ENCODE measurements at regions not wholly inside any gene's neighbourhood (a gene's known extent, or its start where the extent isn't known, plus 50 kb on each side); places are given as distances from the start of the nearest gene placed in this dataset.

GRCh38 chr2:80711915-80712314 lies 407.4 kb upstream of the LRRTM1 start:
- no peaks in the 10 kb centered on the region for H3K4me1 ChIP-seq
- FAIRE-seq: no peak
- POLR2A ChIA-PET: no interaction called here
- no peak overlapping the region for H3K4me2 ChIP-seq
- ATAC-seq: no peak
- TF ChIP-seq MAFK (IDR thresholded peaks at IDR 0.05; ENCODE audit: partially characterized antibody) (peak; percentile 93), EHF (CRISPR knock-in tag; IDR thresholded peaks at IDR 0.05) (no peak), CHD2 (IDR thresholded peaks at IDR 0.05; ENCODE audit: low read length, partially characterized antibody) (no peak), HDAC2 (IDR thresholded peaks at IDR 0.05) (no peak)
- H3K4me3 ChIP-seq: no peak overlapping the region
- CTCF ChIA-PET: no interaction called here
- peaks cover 5% of the 10 kb centered on the region; the same call in 2 of the 3 replicates for H3K9me3 ChIP-seq
- H3K27ac ChIP-seq: no peak overlapping the region
- no peak for DNase-seq (ENCODE audit: low read depth in 1 of 2, low spot score in 1 of 2)

DNA sequence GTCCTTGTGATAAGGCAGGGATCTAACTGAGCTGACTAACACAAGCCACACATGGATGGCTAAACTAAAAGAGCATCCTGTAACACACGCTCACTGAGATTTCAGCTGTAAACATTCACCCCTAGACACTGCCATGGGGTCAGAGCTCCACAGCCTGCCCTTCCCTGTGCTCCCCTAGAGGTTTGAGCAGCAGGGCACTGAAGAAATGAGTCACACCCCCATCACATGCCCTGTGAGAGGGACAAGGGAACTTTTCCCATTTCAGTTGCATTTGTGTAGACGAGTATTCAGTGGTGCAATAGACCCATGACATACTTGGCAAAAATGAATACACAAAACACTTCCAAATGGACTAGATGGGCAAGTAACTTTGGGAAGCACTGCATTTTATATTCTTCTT lies 402.4 kb upstream of the LRRTM1 start:
- Histone ChIP-seq H3K4me2 (no peak overlapping the region), H3K4me3 (no peak overlapping the region), H3K4me1 (no peaks in the 10 kb centered on the region), H3K9me3 (no peaks in the 10 kb centered on the region), H3K27ac (no peak overlapping the region)
- DNase-seq (ENCODE audit: low read depth in 1 of 2, low spot score in 1 of 2) (no peak), ATAC-seq (no peak), FAIRE-seq (no peak)
- 2% methylated on average over 2 of the region's 2 CpGs for WGBS (ENCODE audit: missing lambda C conversion rate)
- ChIA-PET POLR2A (no interaction called here), CTCF (no interaction called here)
- no peak for TF ChIP-seq POLR2A (IDR thresholded peaks at IDR 0.05; ENCODE audit: low read length)
- no peak for TF ChIP-seq EP300 (IDR thresholded peaks at IDR 0.05)
- TF ChIP-seq, protein P1, sequence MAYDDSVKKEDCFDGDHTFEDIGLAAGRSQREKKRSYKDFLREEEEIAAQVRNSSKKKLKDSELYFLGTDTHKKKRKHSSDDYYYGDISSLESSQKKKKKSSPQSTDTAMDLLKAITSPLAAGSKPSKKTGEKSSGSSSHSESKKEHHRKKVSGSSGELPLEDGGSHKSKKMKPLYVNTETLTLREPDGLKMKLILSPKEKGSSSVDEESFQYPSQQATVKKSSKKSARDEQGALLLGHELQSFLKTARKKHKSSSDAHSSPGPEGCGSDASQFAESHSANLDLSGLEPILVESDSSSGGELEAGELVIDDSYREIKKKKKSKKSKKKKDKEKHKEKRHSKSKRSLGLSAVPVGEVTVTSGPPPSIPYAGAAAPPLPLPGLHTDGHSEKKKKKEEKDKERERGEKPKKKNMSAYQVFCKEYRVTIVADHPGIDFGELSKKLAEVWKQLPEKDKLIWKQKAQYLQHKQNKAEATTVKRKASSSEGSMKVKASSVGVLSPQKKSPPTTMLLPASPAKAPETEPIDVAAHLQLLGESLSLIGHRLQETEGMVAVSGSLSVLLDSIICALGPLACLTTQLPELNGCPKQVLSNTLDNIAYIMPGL (CRISPR knock-in tag; IDR thresholded peaks at IDR 0.05; ENCODE audit: borderline replicate concordance): no peak
- no peak for TF ChIP-seq HEYL (CRISPR knock-in tag; IDR thresholded peaks at IDR 0.05)
- TF ChIP-seq TFCP2L1 (CRISPR knock-in tag; IDR thresholded peaks at IDR 0.05): no peak
- TF ChIP-seq EHF (CRISPR knock-in tag; IDR thresholded peaks at IDR 0.05): no peak
- no peak for TF ChIP-seq CBX8 (IDR thresholded peaks at IDR 0.05)
- TF ChIP-seq FOXS1 (CRISPR knock-in tag; IDR thresholded peaks at IDR 0.05): no peak
- TF ChIP-seq BCL3 (IDR thresholded peaks at IDR 0.05): no peak
- no peak for TF ChIP-seq POLR2AphosphoS2 (conservative IDR thresholded peaks at IDR 0.05; ENCODE audit: low read length)
- TF ChIP-seq ZNF302 (CRISPR knock-in tag; IDR thresholded peaks at IDR 0.05): no peak
- TF ChIP-seq, protein P2, sequence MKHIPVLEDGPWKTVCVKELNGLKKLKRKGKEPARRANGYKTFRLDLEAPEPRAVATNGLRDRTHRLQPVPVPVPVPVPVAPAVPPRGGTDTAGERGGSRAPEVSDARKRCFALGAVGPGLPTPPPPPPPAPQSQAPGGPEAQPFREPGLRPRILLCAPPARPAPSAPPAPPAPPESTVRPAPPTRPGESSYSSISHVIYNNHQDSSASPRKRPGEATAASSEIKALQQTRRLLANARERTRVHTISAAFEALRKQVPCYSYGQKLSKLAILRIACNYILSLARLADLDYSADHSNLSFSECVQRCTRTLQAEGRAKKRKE (CRISPR knock-in tag; IDR thresholded peaks at IDR 0.05; ENCODE audit: low read depth): no peak
- TF ChIP-seq ZFP36 (IDR thresholded peaks at IDR 0.05; ENCODE audit: borderline replicate concordance, partially characterized antibody): no peak

DNA sequence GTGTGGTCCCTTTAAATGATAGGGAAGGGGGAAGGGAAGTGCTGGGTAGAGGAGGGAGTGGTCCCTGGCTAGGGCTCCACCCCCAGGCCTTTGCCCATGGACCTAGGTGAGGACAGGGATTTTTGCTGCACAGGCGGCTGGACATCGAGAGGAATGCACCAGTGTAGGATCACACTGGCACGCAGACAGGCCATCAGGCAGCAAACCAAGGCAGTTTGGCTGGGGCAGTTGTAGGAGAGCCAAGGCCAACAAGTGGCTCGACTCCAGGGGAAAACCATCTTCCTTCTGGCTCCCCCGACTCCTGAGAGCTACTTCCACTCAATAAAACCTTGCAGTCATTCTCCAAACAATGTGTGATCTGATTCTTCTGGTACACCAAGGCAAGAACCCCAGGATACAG lies 402.0 kb upstream of the LRRTM1 start:
- Histone ChIP-seq H3K4me3 (no peak overlapping the region), H3K9me3 (no peaks in the 10 kb centered on the region), H3K4me2 (no peak overlapping the region), H3K4me1 (no peaks in the 10 kb centered on the region), H3K27ac (no peak overlapping the region)
- WGBS (ENCODE audit: missing lambda C conversion rate): 3% methylated on average over 5 of the region's 5 CpGs
- ChIA-PET POLR2A (no interaction called here), CTCF (no interaction called here)
- FAIRE-seq: no peak
- DNase-seq (ENCODE audit: low read depth in 1 of 2, low spot score in 1 of 2): no peak
- ATAC-seq: no peak
- no peak for TF ChIP-seq HOXA7 (CRISPR knock-in tag; IDR thresholded peaks at IDR 0.05)
- no peak for TF ChIP-seq RARB (CRISPR knock-in tag; IDR thresholded peaks at IDR 0.05)
- TF ChIP-seq PHF8 (IDR thresholded peaks at IDR 0.05; ENCODE audit: borderline replicate concordance, low read depth): no peak
- no peak for TF ChIP-seq ZSCAN20 (CRISPR knock-in tag; IDR thresholded peaks at IDR 0.05)
- no peak for TF ChIP-seq FOSB (CRISPR knock-in tag; IDR thresholded peaks at IDR 0.05)
- no peak for TF ChIP-seq MAZ (IDR thresholded peaks at IDR 0.05; ENCODE audit: borderline replicate concordance, low read depth, low read length)
- TF ChIP-seq, protein P3, sequence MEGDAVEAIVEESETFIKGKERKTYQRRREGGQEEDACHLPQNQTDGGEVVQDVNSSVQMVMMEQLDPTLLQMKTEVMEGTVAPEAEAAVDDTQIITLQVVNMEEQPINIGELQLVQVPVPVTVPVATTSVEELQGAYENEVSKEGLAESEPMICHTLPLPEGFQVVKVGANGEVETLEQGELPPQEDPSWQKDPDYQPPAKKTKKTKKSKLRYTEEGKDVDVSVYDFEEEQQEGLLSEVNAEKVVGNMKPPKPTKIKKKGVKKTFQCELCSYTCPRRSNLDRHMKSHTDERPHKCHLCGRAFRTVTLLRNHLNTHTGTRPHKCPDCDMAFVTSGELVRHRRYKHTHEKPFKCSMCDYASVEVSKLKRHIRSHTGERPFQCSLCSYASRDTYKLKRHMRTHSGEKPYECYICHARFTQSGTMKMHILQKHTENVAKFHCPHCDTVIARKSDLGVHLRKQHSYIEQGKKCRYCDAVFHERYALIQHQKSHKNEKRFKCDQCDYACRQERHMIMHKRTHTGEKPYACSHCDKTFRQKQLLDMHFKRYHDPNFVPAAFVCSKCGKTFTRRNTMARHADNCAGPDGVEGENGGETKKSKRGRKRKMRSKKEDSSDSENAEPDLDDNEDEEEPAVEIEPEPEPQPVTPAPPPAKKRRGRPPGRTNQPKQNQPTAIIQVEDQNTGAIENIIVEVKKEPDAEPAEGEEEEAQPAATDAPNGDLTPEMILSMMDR (IDR thresholded peaks at IDR 0.05): no peak
- no peak for TF ChIP-seq CHD4 (IDR thresholded peaks at IDR 0.05; ENCODE audit: borderline replicate concordance)
- no peak for TF ChIP-seq JUNB (IDR thresholded peaks at IDR 0.05)
- no peak for TF ChIP-seq E2F6 (IDR thresholded peaks at IDR 0.05; ENCODE audit: borderline replicate concordance, low read depth)
- no peak for TF ChIP-seq CBX2 (IDR thresholded peaks at IDR 0.05; ENCODE audit: borderline replicate concordance, low read depth)
- TF ChIP-seq POLR2AphosphoS2 (conservative IDR thresholded peaks at IDR 0.05; ENCODE audit: low read length): no peak
- TF ChIP-seq HOXB5 (CRISPR knock-in tag; IDR thresholded peaks at IDR 0.05): no peak
- no peak for TF ChIP-seq KDM5A (IDR thresholded peaks at IDR 0.05)
- TF ChIP-seq, protein P4, sequence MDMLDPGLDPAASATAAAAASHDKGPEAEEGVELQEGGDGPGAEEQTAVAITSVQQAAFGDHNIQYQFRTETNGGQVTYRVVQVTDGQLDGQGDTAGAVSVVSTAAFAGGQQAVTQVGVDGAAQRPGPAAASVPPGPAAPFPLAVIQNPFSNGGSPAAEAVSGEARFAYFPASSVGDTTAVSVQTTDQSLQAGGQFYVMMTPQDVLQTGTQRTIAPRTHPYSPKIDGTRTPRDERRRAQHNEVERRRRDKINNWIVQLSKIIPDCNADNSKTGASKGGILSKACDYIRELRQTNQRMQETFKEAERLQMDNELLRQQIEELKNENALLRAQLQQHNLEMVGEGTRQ (IDR thresholded peaks at IDR 0.05): no peak
